HUDEP-2 (cell line): ENCODE measurements at regions not wholly inside any gene's neighbourhood (a gene's known extent, or its start where the extent isn't known, plus 50 kb on each side); places are given as distances from the start of the nearest gene placed in this dataset.

Experiments used
- DNase-seq, 76 experiments: peaks; one replicate each; lab custom pipeline; 2025; ENCODE audit not compliant: unreplicated experiment in 76 of 76; lab: John Stamatoyannopoulos, UW

DNA sequence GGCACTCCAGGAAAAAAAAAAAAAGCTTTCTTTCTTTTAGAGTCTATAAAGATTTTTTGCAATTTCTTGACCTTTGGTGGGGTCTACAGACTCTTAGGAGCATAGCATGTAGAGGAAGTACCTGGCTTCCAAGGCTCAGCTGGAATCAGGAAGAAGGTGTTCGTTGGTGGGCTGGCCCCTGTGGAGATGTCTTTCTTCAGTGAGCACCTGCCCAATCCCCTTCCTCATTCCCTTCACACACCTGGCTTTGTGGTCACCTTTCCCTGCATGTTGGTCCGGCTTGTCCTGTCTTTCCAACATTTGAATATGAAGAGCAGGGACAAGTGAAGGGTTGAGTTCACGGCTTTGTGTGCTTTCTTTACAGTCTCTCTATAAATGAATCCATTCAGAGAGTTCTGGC lies 352.4 kb downstream of the HAPSTR1 start:
- no peak for DNase-seq

GRCh38 chr16:9446471-9447194 lies 355.2 kb downstream of the HAPSTR1 start:
- DNase-seq = no peak

DNA sequence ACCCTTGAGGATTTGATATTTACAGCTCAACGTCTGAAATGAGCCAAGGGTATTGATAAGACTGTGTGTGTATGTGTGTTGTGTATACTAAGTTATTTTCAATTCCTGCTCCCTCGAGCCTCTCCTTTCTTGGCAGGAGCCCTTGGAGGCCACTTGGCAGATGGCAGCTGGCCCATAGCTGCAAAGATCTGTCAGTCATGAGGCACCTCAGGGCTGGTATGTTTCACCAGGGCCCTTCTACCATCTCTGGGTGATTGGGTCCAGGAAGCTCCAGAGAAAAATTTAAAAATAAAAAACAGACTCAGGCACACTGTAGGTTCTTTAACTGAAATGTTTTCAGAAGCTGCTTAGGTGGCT lies 355.7 kb downstream of the HAPSTR1 start:
- DNase-seq = no peak

- no peak for DNase-seq
Observed at GRCh38 chr16:9447699-9448098, 356.3 kb downstream of the HAPSTR1 start.

- no peak for DNase-seq
Observed at GRCh38 chr16:9449597-9449996, 358.2 kb downstream of the HAPSTR1 start.

- no peak for DNase-seq
Observed at GRCh38 chr16:9457215-9457614, 365.8 kb downstream of the HAPSTR1 start.

GRCh38 chr16:9458816-9459215 lies 367.4 kb downstream of the HAPSTR1 start:
- no peak for DNase-seq

- no peak for DNase-seq
Observed at GRCh38 chr16:9462984-9463383, 371.5 kb downstream of the HAPSTR1 start.

DNA sequence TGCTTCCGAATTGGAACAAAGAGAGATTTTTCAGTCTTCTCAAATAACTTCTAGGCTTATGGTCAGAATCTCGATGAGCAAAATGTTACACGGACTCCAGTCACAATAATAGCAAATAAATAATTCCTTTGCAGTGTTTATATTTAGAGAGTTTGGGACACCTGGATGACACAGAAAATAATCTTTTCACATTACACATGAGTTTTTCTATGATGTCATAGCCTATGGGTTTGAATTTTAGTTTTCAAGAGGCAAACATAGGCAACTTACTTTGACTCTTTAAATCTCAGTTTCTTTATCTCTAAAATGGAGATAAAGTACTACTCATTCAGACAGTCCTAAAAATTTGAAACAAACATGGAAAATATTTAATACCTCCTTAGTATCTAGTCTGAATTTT lies 372.0 kb downstream of the HAPSTR1 start:
- DNase-seq = no peak

GRCh38 chr16:9465161-9465560 lies 373.7 kb downstream of the HAPSTR1 start:
- no peak for DNase-seq

DNA sequence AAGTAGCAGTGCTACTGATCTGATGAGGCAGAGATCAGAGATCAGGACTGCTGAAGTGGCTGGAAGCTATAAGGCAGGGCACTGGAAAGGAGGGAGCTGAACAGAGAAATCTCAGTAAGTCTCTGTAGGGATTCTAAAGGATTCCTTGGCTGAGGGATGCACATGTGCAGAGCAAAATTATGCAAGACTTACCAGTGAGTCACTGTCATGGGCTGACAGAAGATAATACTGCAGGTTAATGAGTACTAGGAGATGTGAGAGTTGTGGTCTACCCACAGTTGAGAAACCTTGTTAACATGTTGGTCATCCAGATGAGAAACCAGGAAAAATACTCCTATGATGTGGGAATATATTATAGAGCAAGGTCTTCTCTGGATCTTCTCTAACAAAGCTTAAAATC lies 378.1 kb downstream of the HAPSTR1 start:
- DNase-seq = no peak

GRCh38 chr16:9476744-9477143 lies 385.3 kb downstream of the HAPSTR1 start:
- DNase-seq = no peak

DNA sequence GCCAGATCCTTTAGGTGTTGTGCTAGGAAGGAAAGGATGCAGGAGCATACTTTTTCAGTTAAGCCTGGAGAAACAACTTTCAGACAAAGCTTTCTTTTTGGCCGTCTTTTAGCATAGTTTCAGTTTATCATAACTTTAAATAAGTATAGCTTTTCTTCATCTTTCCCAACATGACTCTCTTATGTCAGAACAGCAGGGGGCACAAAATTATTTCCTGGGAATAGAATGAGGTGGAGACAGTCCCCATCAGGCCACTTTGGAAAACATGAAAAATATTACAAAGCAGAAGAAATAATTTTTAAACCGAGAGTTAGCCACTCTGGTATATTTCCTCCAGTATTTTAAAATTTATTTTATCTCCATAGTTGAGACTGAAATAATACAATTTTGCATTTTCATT lies 387.6 kb downstream of the HAPSTR1 start:
- no peak for DNase-seq

GRCh38 chr16:9480503-9480902 lies 389.1 kb downstream of the HAPSTR1 start:
- no peak for DNase-seq

- no peak for DNase-seq
Observed at GRCh38 chr16:9481747-9482730, 390.6 kb downstream of the HAPSTR1 start.

DNA sequence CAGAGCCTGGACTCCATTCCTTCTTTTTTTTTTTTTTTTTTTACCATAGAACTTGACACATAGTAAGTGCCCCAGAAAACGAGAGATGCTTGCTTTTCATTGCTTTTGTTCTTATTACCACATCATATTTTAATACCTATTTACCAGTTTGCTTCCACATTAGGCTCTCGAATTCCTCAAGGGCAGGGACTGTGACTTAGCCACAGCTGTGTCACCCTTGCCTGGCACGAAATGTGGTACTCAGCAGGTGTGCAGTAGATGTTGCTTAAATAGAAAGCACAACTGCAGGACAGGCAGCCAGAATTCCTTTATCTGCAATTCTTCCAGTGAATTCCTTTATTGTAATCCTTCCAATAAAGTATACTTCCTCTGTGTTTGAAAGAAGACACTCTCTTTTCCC lies 393.0 kb downstream of the HAPSTR1 start:
- DNase-seq = no peak

DNA sequence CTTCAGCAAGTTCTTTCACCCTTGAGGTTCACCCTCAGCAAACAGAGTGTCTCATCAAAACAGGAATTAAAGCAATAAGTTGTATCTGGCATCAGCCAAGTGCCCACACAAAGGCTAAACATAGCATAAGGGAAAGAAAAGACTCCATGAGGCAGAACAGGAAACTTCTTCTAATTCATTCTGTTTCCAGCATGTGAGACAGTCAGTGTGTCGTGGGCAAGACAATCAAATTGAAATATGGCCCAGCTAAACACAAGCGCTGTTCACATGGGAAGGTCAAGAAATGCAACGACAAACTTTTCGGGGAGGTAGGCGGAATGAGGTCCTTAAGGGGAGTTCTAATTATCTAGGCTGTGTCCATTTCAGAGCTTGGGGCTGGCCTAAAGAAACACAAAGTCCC lies 393.4 kb downstream of the HAPSTR1 start:
- no peak for DNase-seq

DNA sequence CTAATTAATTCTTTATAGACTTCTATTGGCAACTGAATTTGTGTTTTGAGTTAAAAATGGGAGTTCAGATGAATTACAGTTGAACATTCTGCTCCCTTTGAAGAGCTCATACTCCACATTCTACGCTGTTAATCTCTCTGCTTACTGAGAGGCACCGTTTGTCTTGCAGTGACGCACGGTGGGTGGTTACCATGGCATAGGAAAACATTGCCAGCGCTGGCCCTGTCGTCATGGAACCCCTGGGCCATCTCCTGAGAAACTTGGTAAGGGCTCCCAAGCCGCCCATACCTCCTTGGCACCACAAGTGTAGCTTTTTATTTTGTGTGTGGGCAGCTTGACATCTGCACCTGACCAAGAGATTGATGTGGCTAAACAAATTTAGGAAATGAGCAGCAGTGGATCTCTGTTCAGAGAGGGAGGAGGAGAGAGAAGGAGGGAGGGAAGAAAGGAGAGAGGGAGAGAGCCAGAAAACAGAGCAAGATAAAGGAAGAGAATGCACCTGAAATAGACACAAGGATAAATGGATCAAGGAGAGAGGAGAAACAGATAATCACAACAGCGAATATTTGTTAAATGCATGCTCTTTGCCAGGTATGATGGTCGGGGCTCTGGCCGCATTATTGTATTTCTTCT lies 398.5 kb downstream of the HAPSTR1 start:
- no peak for DNase-seq

DNA sequence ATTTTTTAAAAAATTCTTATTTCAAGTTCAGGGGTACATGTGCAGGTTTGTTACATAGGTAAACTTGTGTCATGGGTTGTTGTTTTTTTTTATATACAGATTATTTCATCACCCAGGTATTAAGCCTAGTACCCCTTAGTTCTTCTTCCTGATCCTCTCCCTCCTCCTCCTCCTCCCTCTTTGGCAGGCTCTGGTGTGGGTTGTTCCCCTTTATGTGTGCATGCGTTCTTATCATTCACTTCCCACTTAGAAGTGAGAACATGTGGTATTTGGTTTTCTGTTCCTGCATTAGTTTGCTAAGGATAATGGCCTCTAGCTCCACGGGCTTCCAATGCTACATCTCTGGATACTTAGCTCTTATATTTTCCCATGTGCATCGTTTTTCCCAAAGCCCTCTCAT lies 404.4 kb downstream of the HAPSTR1 start:
- DNase-seq = no peak

DNA sequence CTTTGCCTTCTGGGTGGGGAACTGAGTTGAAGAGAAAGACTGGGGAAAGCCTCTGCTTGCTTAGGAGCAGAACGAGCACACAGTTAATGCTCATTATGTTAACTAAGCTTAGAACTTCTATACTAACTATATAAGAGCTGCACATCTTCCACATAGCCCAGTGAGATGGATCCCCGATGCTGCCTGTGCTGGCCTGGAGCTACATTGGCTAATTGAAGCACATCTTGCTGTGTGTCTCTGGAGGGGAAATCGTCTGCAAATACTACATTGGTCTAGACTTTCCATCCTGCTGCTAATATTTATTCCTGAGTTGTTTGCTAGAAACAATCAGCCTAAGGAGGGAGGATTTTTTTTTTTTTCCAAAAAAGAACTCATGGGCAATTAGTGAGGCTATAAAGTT lies 406.3 kb downstream of the HAPSTR1 start:
- DNase-seq = no peak

GRCh38 chr16:9499941-9500593 lies 408.6 kb downstream of the HAPSTR1 start:
- no peak for DNase-seq
